ENCODE measurements at regions not wholly inside any gene's neighbourhood (a gene's known extent, or its start where the extent isn't known, plus 50 kb on each side); places are given as distances from the start of the nearest gene placed in this dataset.

DNA sequence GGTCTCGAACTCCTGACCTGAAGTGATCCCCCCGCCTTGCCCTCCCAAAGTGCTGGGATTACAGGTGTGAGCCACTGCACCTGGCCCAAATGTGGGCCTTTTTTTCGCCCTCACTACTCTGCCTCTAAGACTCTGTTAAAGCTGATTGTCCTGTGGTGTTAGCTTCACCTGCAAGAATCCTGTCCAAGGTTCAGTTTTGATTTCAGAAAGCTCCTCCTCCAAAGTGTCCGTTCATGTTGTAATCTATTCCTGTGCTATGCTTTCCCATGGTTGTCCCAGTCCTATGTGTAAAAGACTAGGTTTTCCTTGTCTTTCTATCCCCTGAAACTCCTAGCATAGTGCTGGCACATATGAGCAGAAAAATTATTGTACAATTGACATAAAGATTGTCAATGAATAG lies 440.9 kb downstream of the KLF5 start:
- no peak overlapping the region for H3K4me3 Mint-ChIP-seq (ENCODE audit: low read depth)
- H3K4me1 Mint-ChIP-seq (ENCODE audit: low read depth), result no peaks in the 10 kb centered on the region
- no peaks in the 10 kb centered on the region for H3K9me3 Mint-ChIP-seq (ENCODE audit: low read depth)
- TF ChIP-seq, protein P1, sequence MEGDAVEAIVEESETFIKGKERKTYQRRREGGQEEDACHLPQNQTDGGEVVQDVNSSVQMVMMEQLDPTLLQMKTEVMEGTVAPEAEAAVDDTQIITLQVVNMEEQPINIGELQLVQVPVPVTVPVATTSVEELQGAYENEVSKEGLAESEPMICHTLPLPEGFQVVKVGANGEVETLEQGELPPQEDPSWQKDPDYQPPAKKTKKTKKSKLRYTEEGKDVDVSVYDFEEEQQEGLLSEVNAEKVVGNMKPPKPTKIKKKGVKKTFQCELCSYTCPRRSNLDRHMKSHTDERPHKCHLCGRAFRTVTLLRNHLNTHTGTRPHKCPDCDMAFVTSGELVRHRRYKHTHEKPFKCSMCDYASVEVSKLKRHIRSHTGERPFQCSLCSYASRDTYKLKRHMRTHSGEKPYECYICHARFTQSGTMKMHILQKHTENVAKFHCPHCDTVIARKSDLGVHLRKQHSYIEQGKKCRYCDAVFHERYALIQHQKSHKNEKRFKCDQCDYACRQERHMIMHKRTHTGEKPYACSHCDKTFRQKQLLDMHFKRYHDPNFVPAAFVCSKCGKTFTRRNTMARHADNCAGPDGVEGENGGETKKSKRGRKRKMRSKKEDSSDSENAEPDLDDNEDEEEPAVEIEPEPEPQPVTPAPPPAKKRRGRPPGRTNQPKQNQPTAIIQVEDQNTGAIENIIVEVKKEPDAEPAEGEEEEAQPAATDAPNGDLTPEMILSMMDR (IDR thresholded peaks at IDR 0.05; ENCODE audit: unreplicated experiment), result no peak
- H3K36me3 Mint-ChIP-seq (ENCODE audit: insufficient read depth), result no peaks in the 10 kb centered on the region
- H3K27me3 Mint-ChIP-seq, result no peaks in the 10 kb centered on the region
- H3K27ac Mint-ChIP-seq, result no peak overlapping the region
- no peak for DNase-seq (ENCODE audit: low spot score, unreplicated experiment)

DNA sequence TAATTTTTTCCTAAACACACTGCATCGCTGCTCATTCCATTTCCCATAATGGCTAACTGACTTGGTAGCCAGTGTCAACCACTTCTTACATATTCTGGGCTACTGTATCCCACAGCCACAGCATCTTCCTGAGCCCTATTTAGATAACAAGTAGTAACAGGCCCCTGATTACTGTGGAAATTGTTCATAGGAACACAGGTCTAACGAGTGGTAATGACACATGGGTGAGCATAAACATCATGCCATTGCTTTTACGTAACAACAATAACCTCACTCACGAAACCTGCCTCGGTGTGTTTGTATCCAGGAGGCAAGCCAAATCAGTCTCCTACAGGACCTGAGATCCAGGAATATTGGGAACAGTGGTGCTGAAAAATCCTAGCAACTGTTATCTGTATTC lies 438.6 kb downstream of the KLF5 start:
- no peaks in the 10 kb centered on the region for H3K9me3 Mint-ChIP-seq (ENCODE audit: low read depth)
- TF ChIP-seq, protein P1 (IDR thresholded peaks at IDR 0.05; ENCODE audit: unreplicated experiment), result no peak
- no peak for DNase-seq (ENCODE audit: low spot score, unreplicated experiment)
- H3K4me3 Mint-ChIP-seq (ENCODE audit: low read depth), result no peak overlapping the region
- H3K36me3 Mint-ChIP-seq (ENCODE audit: insufficient read depth), result no peaks in the 10 kb centered on the region
- H3K27ac Mint-ChIP-seq, result no peak overlapping the region
- H3K27me3 Mint-ChIP-seq, result no peaks in the 10 kb centered on the region
- no peaks in the 10 kb centered on the region for H3K4me1 Mint-ChIP-seq (ENCODE audit: low read depth)

DNA sequence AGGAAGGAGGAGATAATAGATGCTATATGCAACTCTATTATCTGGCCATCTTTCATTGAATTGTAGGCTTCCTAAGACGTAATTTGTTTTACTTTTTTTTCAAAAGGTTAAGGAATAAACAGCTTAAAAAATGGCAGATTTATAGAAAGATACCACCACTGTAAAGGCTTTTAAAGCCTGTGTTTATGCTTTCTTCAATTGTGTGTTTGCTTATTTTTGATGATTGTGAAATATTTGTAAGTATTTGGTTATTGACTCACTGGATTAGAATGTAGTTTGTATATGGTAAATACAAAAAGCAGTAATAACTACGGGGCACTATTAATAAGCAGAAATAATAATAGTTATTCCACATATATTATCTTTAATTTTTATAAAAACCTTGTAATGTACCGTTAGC lies 437.9 kb downstream of the KLF5 start:
- TF ChIP-seq, protein P1 (IDR thresholded peaks at IDR 0.05; ENCODE audit: unreplicated experiment), result no peak
- no peaks in the 10 kb centered on the region for H3K4me1 Mint-ChIP-seq (ENCODE audit: low read depth)
- H3K4me3 Mint-ChIP-seq (ENCODE audit: low read depth), result no peak overlapping the region
- no peaks in the 10 kb centered on the region for H3K36me3 Mint-ChIP-seq (ENCODE audit: insufficient read depth)
- H3K27me3 Mint-ChIP-seq, result no peaks in the 10 kb centered on the region
- no peak for DNase-seq (ENCODE audit: low spot score, unreplicated experiment)
- H3K27ac Mint-ChIP-seq, result no peak overlapping the region
- no peaks in the 10 kb centered on the region for H3K9me3 Mint-ChIP-seq (ENCODE audit: low read depth)

DNA sequence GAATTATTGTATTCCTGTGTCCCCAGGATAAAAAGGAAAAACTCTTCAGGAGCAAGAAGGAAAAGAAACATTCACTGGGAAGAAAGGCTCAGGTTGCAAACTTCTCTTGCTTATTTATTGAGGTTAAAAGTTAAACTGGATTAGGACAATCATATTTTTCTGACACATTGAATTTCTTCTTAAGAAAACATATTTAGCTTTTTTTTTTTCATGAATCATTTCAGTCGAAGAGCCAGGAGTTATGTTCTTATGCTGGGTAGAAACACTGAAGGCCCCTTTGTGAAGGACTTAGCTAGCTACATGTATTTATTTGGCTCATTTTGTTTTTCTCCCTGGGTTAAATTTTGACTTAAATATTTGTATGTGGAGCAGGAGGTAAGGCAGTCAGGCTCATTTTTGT lies 434.0 kb downstream of the KLF5 start:
- Mint-ChIP-seq H3K4me3 (ENCODE audit: low read depth) (no peak overlapping the region), H3K27ac (no peak overlapping the region), H3K9me3 (ENCODE audit: low read depth) (peaks cover 22% of the 10 kb centered on the region), H3K36me3 (ENCODE audit: insufficient read depth) (peaks cover 4% of the 10 kb centered on the region), H3K4me1 (ENCODE audit: low read depth) (no peaks in the 10 kb centered on the region), H3K27me3 (no peaks in the 10 kb centered on the region)
- no peak for DNase-seq (ENCODE audit: low spot score, unreplicated experiment)
- TF ChIP-seq, protein P1 (IDR thresholded peaks at IDR 0.05; ENCODE audit: unreplicated experiment), result no peak

DNA sequence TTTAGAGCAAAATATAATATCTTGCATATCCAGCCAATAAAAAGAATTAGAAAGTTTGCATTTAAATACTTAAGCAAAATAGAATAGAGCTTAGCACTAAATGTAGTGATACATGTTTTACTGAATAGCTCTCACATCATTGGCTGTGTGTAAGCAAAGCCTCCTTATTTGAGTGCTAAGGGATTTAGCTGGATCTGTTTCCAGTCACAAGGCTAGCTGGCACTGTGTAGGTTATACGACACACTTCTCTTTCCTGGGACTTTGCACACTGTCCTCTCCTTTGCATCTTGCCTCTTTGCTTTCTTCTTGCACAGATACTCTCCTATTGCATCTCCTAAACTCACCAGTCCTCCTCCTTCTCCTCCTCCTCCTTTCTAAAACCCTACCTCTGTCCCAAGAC lies 423.8 kb downstream of the KLF5 start:
- Mint-ChIP-seq H3K4me1 (ENCODE audit: low read depth) (peaks cover 1% of the 10 kb centered on the region), H3K36me3 (ENCODE audit: insufficient read depth) (no peaks in the 10 kb centered on the region), H3K27ac (no peak overlapping the region), H3K27me3 (no peaks in the 10 kb centered on the region), H3K9me3 (ENCODE audit: low read depth) (peaks cover 3% of the 10 kb centered on the region), H3K4me3 (ENCODE audit: low read depth) (no peak overlapping the region)
- TF ChIP-seq, protein P1 (IDR thresholded peaks at IDR 0.05; ENCODE audit: unreplicated experiment), result no peak
- no peak for DNase-seq (ENCODE audit: low spot score, unreplicated experiment)

Measured in progenitor cell of endocrine pancreas (in vitro differentiated cells).